Breast epithelium (tissue), 4 donors: ENCODE measurements at regions not wholly inside any gene's neighbourhood (a gene's known extent, or its start where the extent isn't known, plus 50 kb on each side); places are given as distances from the start of the nearest gene placed in this dataset.
"Not testable (repeated sequence)": the region's sequence is repeated elsewhere in the genome, so short reads cannot be mapped to it uniquely, and the experiment has no call there.

Experiments used
- DNase-seq, 2 donors: peaks; one replicate each; pipeline ENCODE4 v3.0.0-alpha.2; 2019; ENCODE audit warnings: low spot score in 2 of 2
- H3K27ac ChIP-seq, 2 donors: fragments of 200-600 bp; sonication (generic) in 1 of 2; one replicate each; pipeline ENCODE4 v1.5.1; 2016 to 2019; ENCODE audit warnings: mild to moderate bottlenecking in 1 of 2
- H3K27me3 ChIP-seq, 2 donors: fragments of 200-600 bp; sonication (generic) in 1 of 2; one replicate each; pipeline versions ENCODE4 v1.5.1 to v1.6.0; 2017 to 2019; ENCODE audit warnings: control low read depth in 1 of 2, mild to moderate bottlenecking in 1 of 2
- H3K36me3 ChIP-seq: fragments of 200-600 bp; one replicate; pipeline ENCODE4 v1.5.1; 2019
- H3K4me1 ChIP-seq, 2 donors: fragments of 200-600 bp; sonication (generic); one replicate each; pipeline ENCODE4 v1.5.1; 2016 to 2019; ENCODE audit warnings: control low read depth in 1 of 2
- H3K4me3 ChIP-seq, 3 donors: fragments of 200-600 bp; sonication (generic); 1 replicate in 2 of 3; 2 replicates in 1 of 3; pipeline ENCODE4 v1.5.1; 2016 to 2019; ENCODE audit warnings: mild to moderate bottlenecking in 3 of 3, moderate library complexity in 2 of 3
- H3K9me3 ChIP-seq, 2 donors: fragments of 200-600 bp; sonication (generic) in 1 of 2; one replicate each; pipeline ENCODE4 v1.5.1; 2016 to 2019; ENCODE audit warnings: control low read depth in 1 of 2
- POLR2A ChIP-seq: fragments of 450-650 bp; IDR thresholded peaks from one replicate; pipeline ENCODE4 v1.6.1; 2016; ENCODE audit warnings: antibody characterized with exemption, mild to moderate bottlenecking, moderate library complexity
- POLR2AphosphoS5 ChIP-seq, 3 donors: sonication (generic); formaldehyde crosslinking; IDR thresholded peaks; one replicate each; pipeline ENCODE4 v1.6.1; 2017; ENCODE audit warnings: antibody characterized with exemption in 3 of 3
- intact Hi-C: fragments of 100-400 bp; cut with DNase I; formaldehyde crosslinking; loops from one replicate; pipeline ENCODE4 v1.15.1; 2023; ENCODE audit warnings: low total_unique reads
- TF ChIP-seq, protein P1 (sequence below), 3 donors: fragments of 450-650 bp; IDR thresholded peaks; one replicate each; pipeline ENCODE4 v1.5.1; 2016 to 2017; ENCODE audit warnings: antibody characterized with exemption in 3 of 3, mild to moderate bottlenecking in 3 of 3, moderate library complexity in 3 of 3

DNA sequence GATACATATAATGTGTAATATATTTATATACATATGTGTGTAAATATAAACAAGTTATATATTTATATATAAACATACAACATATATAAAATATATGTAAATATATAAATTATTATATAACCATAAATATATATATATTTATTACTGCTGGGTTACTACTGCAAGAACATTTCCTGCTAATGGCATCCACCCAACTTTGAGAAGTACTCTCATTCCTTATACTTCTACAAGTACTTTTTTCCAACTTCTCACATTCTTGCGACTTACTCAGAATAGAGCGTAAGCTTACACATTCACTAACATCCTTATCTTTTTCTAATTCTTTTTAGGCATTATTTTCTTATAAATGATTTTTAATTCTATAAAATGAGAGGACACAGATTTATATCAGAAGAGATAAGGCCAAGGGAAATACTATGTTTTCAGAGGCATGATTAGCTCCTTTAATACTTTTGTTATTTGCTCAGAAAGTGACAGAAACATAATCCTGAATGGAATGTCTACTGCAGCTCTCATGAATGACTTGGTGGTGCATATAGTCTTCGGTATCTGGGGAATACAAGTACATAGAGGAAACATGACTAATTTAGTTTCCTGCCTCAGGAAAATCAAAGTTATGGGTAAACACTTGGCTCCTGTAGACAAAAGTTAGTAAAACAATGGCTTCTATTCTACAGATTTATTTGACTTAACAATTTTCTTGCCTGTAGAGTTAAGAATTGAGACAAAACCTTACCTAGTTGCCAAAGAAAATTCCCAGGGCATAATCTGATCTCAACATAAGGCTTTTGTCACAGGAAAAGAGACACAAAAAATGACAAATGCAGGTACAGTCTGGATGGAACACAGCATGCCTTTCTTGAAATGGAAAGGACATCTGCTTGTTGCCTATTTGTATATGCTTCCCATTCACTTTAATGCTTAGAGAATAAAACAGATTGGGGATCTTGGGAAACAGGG, 453.9 kb downstream of the SQOR start:
- H3K27me3 ChIP-seq, result no peaks in the 10 kb centered on the region
- H3K27ac ChIP-seq, result no peak overlapping the region
- no peaks in the 10 kb centered on the region for H3K9me3 ChIP-seq
- TF ChIP-seq, protein P1, sequence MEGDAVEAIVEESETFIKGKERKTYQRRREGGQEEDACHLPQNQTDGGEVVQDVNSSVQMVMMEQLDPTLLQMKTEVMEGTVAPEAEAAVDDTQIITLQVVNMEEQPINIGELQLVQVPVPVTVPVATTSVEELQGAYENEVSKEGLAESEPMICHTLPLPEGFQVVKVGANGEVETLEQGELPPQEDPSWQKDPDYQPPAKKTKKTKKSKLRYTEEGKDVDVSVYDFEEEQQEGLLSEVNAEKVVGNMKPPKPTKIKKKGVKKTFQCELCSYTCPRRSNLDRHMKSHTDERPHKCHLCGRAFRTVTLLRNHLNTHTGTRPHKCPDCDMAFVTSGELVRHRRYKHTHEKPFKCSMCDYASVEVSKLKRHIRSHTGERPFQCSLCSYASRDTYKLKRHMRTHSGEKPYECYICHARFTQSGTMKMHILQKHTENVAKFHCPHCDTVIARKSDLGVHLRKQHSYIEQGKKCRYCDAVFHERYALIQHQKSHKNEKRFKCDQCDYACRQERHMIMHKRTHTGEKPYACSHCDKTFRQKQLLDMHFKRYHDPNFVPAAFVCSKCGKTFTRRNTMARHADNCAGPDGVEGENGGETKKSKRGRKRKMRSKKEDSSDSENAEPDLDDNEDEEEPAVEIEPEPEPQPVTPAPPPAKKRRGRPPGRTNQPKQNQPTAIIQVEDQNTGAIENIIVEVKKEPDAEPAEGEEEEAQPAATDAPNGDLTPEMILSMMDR (IDR thresholded peaks at IDR 0.05), result no peak
- TF ChIP-seq POLR2A (no peak), POLR2AphosphoS5 (IDR thresholded peaks at IDR 0.05) (no peak)
- DNase-seq, result no peak
- intact Hi-C loops, result no loop called here
- no peaks in the 10 kb centered on the region for H3K36me3 ChIP-seq
- no peak overlapping the region for H3K4me3 ChIP-seq
- no peaks in the 10 kb centered on the region for H3K4me1 ChIP-seq

GRCh38 chr15:46089467-46089935, 454.7 kb downstream of the SQOR start:
- Histone ChIP-seq H3K4me3 (no peak overlapping the region), H3K36me3 (no peaks in the 10 kb centered on the region), H3K9me3 (no peaks in the 10 kb centered on the region), H3K4me1 (no peaks in the 10 kb centered on the region), H3K27ac (no peak overlapping the region), H3K27me3 (no peaks in the 10 kb centered on the region)
- intact Hi-C loops, result no loop called here
- TF ChIP-seq POLR2A (no peak), POLR2AphosphoS5 (IDR thresholded peaks at IDR 0.05) (no peak)
- TF ChIP-seq, protein P1 (IDR thresholded peaks at IDR 0.05), result no peak
- no peak for DNase-seq

GRCh38 chr15:46091860-46092450, 457.1 kb downstream of the SQOR start:
- H3K4me1 ChIP-seq, result no peaks in the 10 kb centered on the region
- H3K36me3 ChIP-seq, result no peaks in the 10 kb centered on the region
- H3K27me3 ChIP-seq, result no peaks in the 10 kb centered on the region
- intact Hi-C loops, result loop anchor here (5.0 kb wide), 1 partner anchor 320 kb away; no protein-coding TSS in a partner anchor
- no peak overlapping the region for H3K27ac ChIP-seq
- H3K9me3 ChIP-seq, result no peaks in the 10 kb centered on the region
- TF ChIP-seq, protein P1 (IDR thresholded peaks at IDR 0.05), result peak; percentile 20 to 32 (median 23)
- TF ChIP-seq POLR2AphosphoS5 (IDR thresholded peaks at IDR 0.05), result no peak
- no peak overlapping the region for H3K4me3 ChIP-seq
- no peak for DNase-seq

- H3K9me3 ChIP-seq, H3K27ac ChIP-seq, H3K36me3 ChIP-seq, H3K27me3 ChIP-seq, H3K4me3 ChIP-seq, H3K4me1 ChIP-seq, DNase-seq, intact Hi-C loops: not testable (repeated sequence)
Measured at GRCh38 chr15:46098006-46098405, 463.2 kb downstream of the SQOR start.

- TF ChIP-seq, protein P1 (IDR thresholded peaks at IDR 0.05), result no peak
- TF ChIP-seq POLR2AphosphoS5 (IDR thresholded peaks at IDR 0.05) (no peak), POLR2A (no peak)
- Histone ChIP-seq H3K9me3 (no peaks in the 10 kb centered on the region), H3K4me3 (no peak overlapping the region), H3K27ac (no peak overlapping the region), H3K36me3 (no peaks in the 10 kb centered on the region), H3K27me3 (no peaks in the 10 kb centered on the region), H3K4me1 (no peaks in the 10 kb centered on the region)
- no peak for DNase-seq
- intact Hi-C loops, result no loop called here
Measured at GRCh38 chr15:46110755-46111154, 475.9 kb downstream of the SQOR start.
